ENCODE measurements at regions not wholly inside any gene's neighbourhood (a gene's known extent, or its start where the extent isn't known, plus 50 kb on each side); places are given as distances from the start of the nearest gene placed in this dataset.

GRCh38 chr18:73662421-73662820 is 485.2 kb downstream of the FBXO15 start:
- no CpG with 5 or more reads among the region's 4 CpGs for WGBS (ENCODE audit: insufficient coverage, insufficient read length)
- no peak for DNase-seq (ENCODE audit: low read depth, low spot score)
- H3K9me3 ChIP-seq (ENCODE audit: control insufficient read depth, insufficient read depth, low read length), result no peaks in the 10 kb centered on the region
- no peaks in the 10 kb centered on the region for H3K36me3 ChIP-seq (ENCODE audit: control insufficient read depth, insufficient read depth, low read length)
- no peak overlapping the region for H3K27ac ChIP-seq (ENCODE audit: low read length)
- H3K27me3 ChIP-seq (ENCODE audit: control insufficient read depth, insufficient read depth, low read length), result no peaks in the 10 kb centered on the region
- H3K4me3 ChIP-seq (ENCODE audit: low read length), result no peak overlapping the region
- no peaks in the 10 kb centered on the region for H3K4me1 ChIP-seq (ENCODE audit: control insufficient read depth, insufficient read depth, low read length)

DNA sequence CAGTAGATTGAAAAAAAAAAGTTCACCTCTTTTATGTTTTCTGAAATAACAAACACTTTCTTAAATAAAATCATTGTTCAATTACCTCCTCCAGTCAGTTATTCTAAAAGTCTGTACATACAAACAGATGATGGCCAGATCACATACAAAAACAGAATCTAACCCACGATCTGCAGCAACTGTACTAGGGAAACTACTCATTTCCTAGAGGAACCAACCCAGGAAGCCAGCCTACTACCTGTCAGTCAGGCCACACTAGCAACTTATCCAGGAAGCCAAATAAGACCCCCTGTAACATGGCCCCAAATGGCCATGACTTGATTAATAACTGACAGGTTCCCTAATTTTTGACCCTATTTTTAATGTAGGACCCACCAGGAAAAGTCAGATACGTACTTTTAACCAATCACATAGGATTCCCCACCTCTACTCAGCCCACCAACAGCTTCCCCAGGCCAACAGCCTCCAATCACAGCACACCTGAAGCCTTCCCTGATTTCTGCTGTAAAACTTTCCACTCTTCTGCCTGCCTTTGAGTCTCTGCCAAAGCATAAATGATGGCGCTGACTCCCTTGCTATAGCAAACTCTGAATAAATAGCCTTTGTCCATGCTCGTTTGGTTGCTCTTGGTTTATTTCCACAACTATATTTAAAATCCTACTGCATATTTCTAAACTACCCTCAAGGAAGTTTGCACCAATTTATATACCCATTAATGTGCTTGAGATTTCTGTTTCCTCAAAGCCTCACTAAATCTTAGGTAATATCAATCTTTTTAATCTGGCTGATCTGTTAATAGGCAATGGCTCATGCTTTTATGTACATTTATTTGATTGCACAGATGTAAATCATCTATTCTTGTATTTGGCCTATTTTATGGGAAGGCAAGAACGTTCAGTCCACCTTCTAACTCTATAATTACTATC is 486.4 kb downstream of the FBXO15 start:
- no peaks in the 10 kb centered on the region for H3K27me3 ChIP-seq (ENCODE audit: control insufficient read depth, insufficient read depth, low read length)
- no peaks in the 10 kb centered on the region for H3K4me1 ChIP-seq (ENCODE audit: control insufficient read depth, insufficient read depth, low read length)
- H3K36me3 ChIP-seq (ENCODE audit: control insufficient read depth, insufficient read depth, low read length), result no peaks in the 10 kb centered on the region
- H3K9me3 ChIP-seq (ENCODE audit: control insufficient read depth, insufficient read depth, low read length), result no peaks in the 10 kb centered on the region
- no CpG with 5 or more reads among the region's 5 CpGs for WGBS (ENCODE audit: insufficient coverage, insufficient read length)
- H3K27ac ChIP-seq (ENCODE audit: low read length), result no peak overlapping the region
- DNase-seq (ENCODE audit: low read depth, low spot score), result no peak
- H3K4me3 ChIP-seq (ENCODE audit: low read length), result no peak overlapping the region

GRCh38 chr18:73656691-73657090 is 490.9 kb downstream of the FBXO15 start:
- no peaks in the 10 kb centered on the region for H3K9me3 ChIP-seq (ENCODE audit: control insufficient read depth, insufficient read depth, low read length)
- no peak for DNase-seq (ENCODE audit: low read depth, low spot score)
- no peaks in the 10 kb centered on the region for H3K36me3 ChIP-seq (ENCODE audit: control insufficient read depth, insufficient read depth, low read length)
- H3K4me1 ChIP-seq (ENCODE audit: control insufficient read depth, insufficient read depth, low read length), result no peaks in the 10 kb centered on the region
- no peak overlapping the region for H3K4me3 ChIP-seq (ENCODE audit: low read length)
- no peak overlapping the region for H3K27ac ChIP-seq (ENCODE audit: low read length)
- H3K27me3 ChIP-seq (ENCODE audit: control insufficient read depth, insufficient read depth, low read length), result no peaks in the 10 kb centered on the region

DNA sequence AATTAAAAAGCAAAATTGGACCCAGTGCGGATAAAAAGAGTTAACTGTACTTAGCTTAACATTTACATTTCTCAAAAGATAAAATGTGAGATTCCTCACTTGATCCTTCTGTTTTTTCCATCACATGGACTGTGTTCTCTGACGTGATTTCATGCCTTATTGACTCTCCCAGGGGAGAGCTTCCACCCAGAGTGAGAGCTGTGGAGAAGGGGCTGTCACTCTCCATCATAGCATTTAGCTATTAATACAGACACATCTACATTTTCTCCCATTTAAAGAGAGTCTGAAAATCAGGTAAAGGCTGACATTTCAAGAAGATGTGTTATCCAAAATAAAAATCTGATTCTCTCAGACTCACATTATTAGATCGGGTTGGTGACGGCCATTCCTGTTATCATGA is 493.8 kb downstream of the FBXO15 start:
- WGBS (ENCODE audit: insufficient coverage, insufficient read length), result no CpG with 5 or more reads among the region's 4 CpGs
- Histone ChIP-seq H3K27ac (ENCODE audit: low read length) (no peak overlapping the region), H3K4me3 (ENCODE audit: low read length) (no peak overlapping the region), H3K27me3 (ENCODE audit: control insufficient read depth, insufficient read depth, low read length) (no peaks in the 10 kb centered on the region), H3K9me3 (ENCODE audit: control insufficient read depth, insufficient read depth, low read length) (no peaks in the 10 kb centered on the region), H3K36me3 (ENCODE audit: control insufficient read depth, insufficient read depth, low read length) (no peaks in the 10 kb centered on the region), H3K4me1 (ENCODE audit: control insufficient read depth, insufficient read depth, low read length) (no peaks in the 10 kb centered on the region)
- no peak for DNase-seq (ENCODE audit: low read depth, low spot score)

- H3K36me3 ChIP-seq (ENCODE audit: control insufficient read depth, insufficient read depth, low read length), result no peaks in the 10 kb centered on the region
- H3K4me3 ChIP-seq (ENCODE audit: low read length), result no peak overlapping the region
- DNase-seq (ENCODE audit: low read depth, low spot score), result no peak
- no peaks in the 10 kb centered on the region for H3K9me3 ChIP-seq (ENCODE audit: control insufficient read depth, insufficient read depth, low read length)
- no peaks in the 10 kb centered on the region for H3K4me1 ChIP-seq (ENCODE audit: control insufficient read depth, insufficient read depth, low read length)
- no CpG with 5 or more reads among the region's 3 CpGs for WGBS (ENCODE audit: insufficient coverage, insufficient read length)
- no peaks in the 10 kb centered on the region for H3K27me3 ChIP-seq (ENCODE audit: control insufficient read depth, insufficient read depth, low read length)
- no peak overlapping the region for H3K27ac ChIP-seq (ENCODE audit: low read length)
Measured at GRCh38 chr18:73653251-73653650, 494.4 kb downstream of the FBXO15 start.

DNA sequence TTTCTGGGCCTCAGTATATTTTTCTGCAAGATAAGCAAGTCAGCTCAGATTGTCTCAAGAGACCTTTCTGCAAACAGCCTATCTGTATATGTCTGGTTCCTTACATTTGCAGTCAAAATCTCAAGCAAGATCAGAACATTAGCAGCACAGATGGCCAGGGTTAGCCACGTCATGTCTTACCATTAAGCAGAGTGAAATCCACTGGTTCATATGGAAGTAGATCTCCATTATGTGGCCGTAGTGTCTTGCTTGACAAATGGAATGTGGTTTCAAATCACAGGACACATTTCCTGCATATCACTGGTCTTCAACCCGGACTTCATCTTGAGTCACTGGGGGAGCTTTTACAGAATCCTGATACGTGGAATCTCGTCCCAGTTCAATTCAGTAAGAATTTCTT is 500.2 kb downstream of the FBXO15 start:
- no peak for DNase-seq (ENCODE audit: low read depth, low spot score)
- Histone ChIP-seq H3K36me3 (ENCODE audit: control insufficient read depth, insufficient read depth, low read length) (no peaks in the 10 kb centered on the region), H3K27me3 (ENCODE audit: control insufficient read depth, insufficient read depth, low read length) (no peaks in the 10 kb centered on the region), H3K9me3 (ENCODE audit: control insufficient read depth, insufficient read depth, low read length) (no peaks in the 10 kb centered on the region), H3K4me3 (ENCODE audit: low read length) (no peak overlapping the region), H3K27ac (ENCODE audit: low read length) (no peak overlapping the region), H3K4me1 (ENCODE audit: control insufficient read depth, insufficient read depth, low read length) (no peaks in the 10 kb centered on the region)
- no CpG with 5 or more reads among the region's 5 CpGs for WGBS (ENCODE audit: insufficient coverage, insufficient read length)

DNA sequence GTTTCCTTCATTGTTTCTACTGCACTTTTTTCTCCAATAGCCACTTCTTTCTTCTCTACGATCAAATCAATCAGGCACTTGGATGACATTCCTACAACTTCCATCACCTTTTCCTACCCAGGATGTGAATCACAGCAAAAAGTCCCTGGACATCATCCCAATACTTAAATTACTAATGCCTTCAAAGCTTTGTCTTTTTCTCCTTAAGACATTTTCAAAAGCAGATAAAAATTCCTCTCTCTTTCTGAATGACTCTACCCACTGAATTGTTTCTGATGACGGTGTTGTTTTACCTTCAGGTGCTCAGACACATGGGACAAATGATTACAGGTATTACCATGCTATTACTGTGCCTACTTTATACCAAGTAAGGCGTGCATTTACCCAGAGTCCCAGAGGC is 500.9 kb downstream of the FBXO15 start:
- WGBS (ENCODE audit: insufficient coverage, insufficient read length), result 100% methylated on average over 1 of the region's 3 CpGs
- no peak for DNase-seq (ENCODE audit: low read depth, low spot score)
- no peaks in the 10 kb centered on the region for H3K4me1 ChIP-seq (ENCODE audit: control insufficient read depth, insufficient read depth, low read length)
- no peak overlapping the region for H3K27ac ChIP-seq (ENCODE audit: low read length)
- H3K36me3 ChIP-seq (ENCODE audit: control insufficient read depth, insufficient read depth, low read length), result no peaks in the 10 kb centered on the region
- no peaks in the 10 kb centered on the region for H3K9me3 ChIP-seq (ENCODE audit: control insufficient read depth, insufficient read depth, low read length)
- no peak overlapping the region for H3K4me3 ChIP-seq (ENCODE audit: low read length)
- no peaks in the 10 kb centered on the region for H3K27me3 ChIP-seq (ENCODE audit: control insufficient read depth, insufficient read depth, low read length)

GRCh38 chr18:73646196-73646595 is 501.4 kb downstream of the FBXO15 start:
- WGBS (ENCODE audit: insufficient coverage, insufficient read length), result no CpG with 5 or more reads among the region's 4 CpGs
- no peak for DNase-seq (ENCODE audit: low read depth, low spot score)
- Histone ChIP-seq H3K36me3 (ENCODE audit: control insufficient read depth, insufficient read depth, low read length) (no peaks in the 10 kb centered on the region), H3K4me1 (ENCODE audit: control insufficient read depth, insufficient read depth, low read length) (no peaks in the 10 kb centered on the region), H3K27ac (ENCODE audit: low read length) (no peak overlapping the region), H3K4me3 (ENCODE audit: low read length) (no peak overlapping the region), H3K9me3 (ENCODE audit: control insufficient read depth, insufficient read depth, low read length) (no peaks in the 10 kb centered on the region), H3K27me3 (ENCODE audit: control insufficient read depth, insufficient read depth, low read length) (no peaks in the 10 kb centered on the region)

DNA sequence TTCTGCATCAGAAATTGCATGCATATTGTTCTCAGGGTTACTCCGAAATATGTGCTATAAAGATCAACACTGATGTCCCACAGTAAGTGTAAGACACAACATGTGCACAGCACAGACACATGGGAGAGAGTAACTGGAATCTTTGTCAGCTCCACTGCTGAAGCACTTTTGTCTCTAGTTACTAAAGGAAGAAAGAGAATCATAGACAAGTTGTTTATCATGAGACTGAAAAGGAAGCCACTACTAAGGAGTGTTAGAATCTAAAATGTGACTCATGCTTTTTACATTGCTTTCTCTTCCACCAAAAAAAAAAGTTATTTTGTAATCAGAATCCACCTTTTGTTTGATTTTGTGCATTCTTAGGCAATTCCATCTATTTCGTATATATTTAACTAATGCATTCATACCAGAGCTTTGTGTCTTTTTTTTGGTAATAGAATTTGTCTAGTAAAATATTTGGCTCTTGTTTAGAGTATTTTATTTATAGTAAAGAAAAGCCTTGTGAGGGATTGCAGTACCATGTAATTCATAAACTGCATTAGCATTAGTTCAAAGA is 502.4 kb downstream of the FBXO15 start:
- Histone ChIP-seq H3K4me1 (ENCODE audit: control insufficient read depth, insufficient read depth, low read length) (no peaks in the 10 kb centered on the region), H3K36me3 (ENCODE audit: control insufficient read depth, insufficient read depth, low read length) (no peaks in the 10 kb centered on the region), H3K27me3 (ENCODE audit: control insufficient read depth, insufficient read depth, low read length) (no peaks in the 10 kb centered on the region), H3K4me3 (ENCODE audit: low read length) (no peak overlapping the region), H3K9me3 (ENCODE audit: control insufficient read depth, insufficient read depth, low read length) (no peaks in the 10 kb centered on the region), H3K27ac (ENCODE audit: low read length) (no peak overlapping the region)
- no peak for DNase-seq (ENCODE audit: low read depth, low spot score)
- no CpG with 5 or more reads among the region's 2 CpGs for WGBS (ENCODE audit: insufficient coverage, insufficient read length)

GRCh38 chr18:73639788-73640187 is 507.8 kb downstream of the FBXO15 start:
- Histone ChIP-seq H3K4me1 (ENCODE audit: control insufficient read depth, insufficient read depth, low read length) (no peaks in the 10 kb centered on the region), H3K27me3 (ENCODE audit: control insufficient read depth, insufficient read depth, low read length) (no peaks in the 10 kb centered on the region), H3K36me3 (ENCODE audit: control insufficient read depth, insufficient read depth, low read length) (no peaks in the 10 kb centered on the region), H3K27ac (ENCODE audit: low read length) (no peak overlapping the region), H3K4me3 (ENCODE audit: low read length) (no peak overlapping the region), H3K9me3 (ENCODE audit: control insufficient read depth, insufficient read depth, low read length) (no peaks in the 10 kb centered on the region)
- no CpG with 5 or more reads among the region's 6 CpGs for WGBS (ENCODE audit: insufficient coverage, insufficient read length)
- DNase-seq (ENCODE audit: low read depth, low spot score), result no peak

GRCh38 chr18:73638709-73639108 is 508.9 kb downstream of the FBXO15 start:
- Histone ChIP-seq H3K36me3 (ENCODE audit: control insufficient read depth, insufficient read depth, low read length) (no peaks in the 10 kb centered on the region), H3K27me3 (ENCODE audit: control insufficient read depth, insufficient read depth, low read length) (no peaks in the 10 kb centered on the region), H3K4me3 (ENCODE audit: low read length) (no peak overlapping the region), H3K27ac (ENCODE audit: low read length) (no peak overlapping the region), H3K9me3 (ENCODE audit: control insufficient read depth, insufficient read depth, low read length) (no peaks in the 10 kb centered on the region), H3K4me1 (ENCODE audit: control insufficient read depth, insufficient read depth, low read length) (no peaks in the 10 kb centered on the region)
- DNase-seq (ENCODE audit: low read depth, low spot score), result no peak

Data from iPS DF 6.9 (cell line).